SK-N-SH (cell line): ENCODE measurements at regions not wholly inside any gene's neighbourhood (a gene's known extent, or its start where the extent isn't known, plus 50 kb on each side); places are given as distances from the start of the nearest gene placed in this dataset.

Source experiments
- CTCF ChIA-PET: fragments of 300-600, 350-600 bp; formaldehyde crosslinking; extraction: SDS; loops from one replicate; lab custom pipeline; 2021; lab: Yijun Ruan, JAX
- POLR2A ChIA-PET: fragments of 350-600 bp; sonication (Branson Sonifier 250); formaldehyde crosslinking; extraction: SDS; loops from one replicate; lab custom pipeline; 2020; ENCODE audit warnings: antibody characterized with exemption, inconsistent platforms; lab: Yijun Ruan, JAX
- DNase-seq: peaks from one replicate; pipeline ENCODE4 v3.0.0; 2012
- H2AFZ ChIP-seq: fragments of 200-600 bp; sonication (generic); 2 replicates; pipeline ENCODE4 v1.8.1; 2016; ENCODE audit warnings: antibody characterized with exemption, mild to moderate bottlenecking, low read depth
- H3F3A ChIP-seq: fragments of 200-600 bp; sonication (generic); replicated peaks from 2 replicates; pipeline ENCODE3; 2016; ENCODE audit warnings: antibody characterized with exemption, mild to moderate bottlenecking; ENCODE audit not compliant: insufficient read depth
- H3K27ac ChIP-seq, 2 experiments: fragments of 200-500 bp in 1 of 2; fragments of 200-600 bp in 1 of 2; sonication (Bioruptor generic) in 1 of 2; sonication (generic), shearing (Covaris generic) in 1 of 2; 2 replicates each; pipeline versions ENCODE4 v1.5.1 to v1.6.1; 2014 to 2016; ENCODE audit warnings: low read depth in 2 of 2, inconsistent platforms in 1 of 2, low read length in 1 of 2, mild to moderate bottlenecking in 1 of 2, mixed read lengths in 1 of 2
- H3K27me3 ChIP-seq: fragments of 200-600 bp; sonication (generic), shearing (Covaris generic); 2 replicates; pipeline ENCODE4 v1.6.1; 2016; ENCODE audit warnings: mixed run types; ENCODE audit not compliant: insufficient read depth
- H3K36me3 ChIP-seq, 2 experiments: fragments of 200-500 bp in 1 of 2; fragments of 200-600 bp in 1 of 2; sonication (Bioruptor generic) in 1 of 2; sonication (generic) in 1 of 2; replicated peaks in 1 of 2; 2 replicates each; pipeline versions ENCODE3 to v1.5.1; 2014 to 2016; ENCODE audit warnings: low read length in 1 of 2, mild to moderate bottlenecking in 1 of 2; ENCODE audit not compliant: insufficient read depth in 2 of 2, control insufficient read depth in 1 of 2
- H3K4me1 ChIP-seq, 2 experiments: fragments of 200-500 bp in 1 of 2; fragments of 200-600 bp in 1 of 2; sonication (Bioruptor generic) in 1 of 2; sonication (generic), shearing (Covaris generic) in 1 of 2; 2 replicates each; pipeline versions ENCODE4 v1.5.1 to v1.6.1; 2014 to 2016; ENCODE audit warnings: low read depth in 1 of 2, low read length in 1 of 2, mixed run types in 1 of 2; ENCODE audit not compliant: insufficient read depth in 2 of 2, control insufficient read depth in 1 of 2
- H3K4me2 ChIP-seq: fragments of 200-600 bp; sonication (generic), shearing (Covaris generic); 2 replicates; pipeline ENCODE4 v1.6.1; 2017; ENCODE audit warnings: mixed run types
- H3K4me3 ChIP-seq, 2 experiments: fragments of 200-500 bp in 1 of 2; fragments of 200-600 bp in 1 of 2; sonication (Bioruptor generic) in 1 of 2; sonication (generic), shearing (Covaris generic) in 1 of 2; 2 replicates each; pipeline versions ENCODE4 v1.5.1 to v1.8.1; 2014 to 2016; ENCODE audit warnings: low read depth in 2 of 2, inconsistent platforms in 1 of 2, low read length in 1 of 2, mild to moderate bottlenecking in 1 of 2, mixed read lengths in 1 of 2, moderate library complexity in 1 of 2
- H3K79me2 ChIP-seq: fragments of 200-600 bp; sonication (generic); 2 replicates; pipeline ENCODE4 v1.8.1; 2017; ENCODE audit warnings: mild to moderate bottlenecking; ENCODE audit not compliant: insufficient read depth
- H3K9ac ChIP-seq: fragments of 200-600 bp; sonication (generic); 2 replicates; pipeline ENCODE4 v1.6.1; 2017; ENCODE audit warnings: mixed run types
- H3K9me2 ChIP-seq: fragments of 200-600 bp; sonication (generic); 2 replicates; pipeline ENCODE4 v1.6.1; 2017; ENCODE audit warnings: mixed run types
- H3K9me3 ChIP-seq: fragments of 200-600 bp; sonication (generic); 2 replicates; pipeline ENCODE4 v1.6.1; 2017; ENCODE audit warnings: mixed run types, mild to moderate bottlenecking, moderate library complexity
- H4K20me1 ChIP-seq: fragments of 200-600 bp; sonication (generic); 2 replicates; pipeline ENCODE4 v1.6.1; 2017; ENCODE audit warnings: mild to moderate bottlenecking, mixed run types; ENCODE audit not compliant: insufficient read depth
- CHD2 ChIP-seq: fragments of 150-350 bp; IDR thresholded peaks from 2 replicates; pipeline ENCODE4 v1.6.1; 2018; ENCODE audit warnings: low read length; ENCODE audit not compliant: partially characterized antibody
- ELF1 ChIP-seq: IDR thresholded peaks from 2 replicates; pipeline ENCODE4 v1.4.0; 2012
- EP300 ChIP-seq, 2 experiments: IDR thresholded peaks; 2 replicates each; pipeline versions ENCODE4 v1.4.0 to v1.6.1; 2012; ENCODE audit warnings: borderline replicate concordance in 1 of 2, low read depth in 1 of 2, low read length in 1 of 2
- EZH2phosphoT487 ChIP-seq: fragments of 200-600 bp; sonication (generic); IDR thresholded peaks from 2 replicates; pipeline ENCODE4 v1.6.1; 2017; ENCODE audit warnings: low read depth, mixed run types, mild to moderate bottlenecking, antibody characterized with exemption, moderate library complexity, borderline replicate concordance
- GABPA ChIP-seq: IDR thresholded peaks from 2 replicates; pipeline ENCODE4 v1.4.0; 2012; ENCODE audit warnings: low read depth, mild to moderate bottlenecking
- JUND ChIP-seq: IDR thresholded peaks from 2 replicates; pipeline ENCODE4 v1.4.0; 2012
- MXI1 ChIP-seq: IDR thresholded peaks from 2 replicates; pipeline ENCODE4 v1.6.1; 2012; ENCODE audit warnings: mild to moderate bottlenecking, low read depth, low read length, improper control_type of control experiment
- NRF1 ChIP-seq: IDR thresholded peaks from 2 replicates; pipeline ENCODE4 v1.6.1; 2012; ENCODE audit warnings: low read depth, mild to moderate bottlenecking, low read length
- POLR2AphosphoS5 ChIP-seq: IDR thresholded peaks from 2 replicates; pipeline ENCODE4 v1.6.1; 2012; ENCODE audit warnings: low read depth, low read length
- RAD21 ChIP-seq: IDR thresholded peaks from 2 replicates; pipeline ENCODE4 v1.6.1; 2012; ENCODE audit warnings: mild to moderate bottlenecking, low read length
- RFX5 ChIP-seq: IDR thresholded peaks from 2 replicates; pipeline ENCODE4 v1.6.1; 2012; ENCODE audit warnings: mild to moderate bottlenecking, improper control_type of control experiment, low read length
- SMC3 ChIP-seq: IDR thresholded peaks from 2 replicates; pipeline ENCODE4 v1.6.1; 2012; ENCODE audit warnings: low read depth, low read length, improper control_type of control experiment
- TCF12 ChIP-seq: IDR thresholded peaks from 2 replicates; pipeline ENCODE4 v1.4.0; 2012
- YY1 ChIP-seq: IDR thresholded peaks from 2 replicates; pipeline ENCODE4 v1.4.0; 2012; ENCODE audit warnings: low read depth, mild to moderate bottlenecking
- WGBS: methylation state at CpG from one replicate; pipeline ENCODE4 v1.1.6; 2017; ENCODE audit warnings: low lambda C conversion rate; 5-methylcytosine and 5-hydroxymethylcytosine counted together
- TF ChIP-seq, protein P1 (sequence below): fragments of 150-350 bp; IDR thresholded peaks from 2 replicates; pipeline ENCODE4 v1.6.1; 2017; ENCODE audit warnings: antibody characterized with exemption, low read length, low read depth, borderline replicate concordance
- TF ChIP-seq, protein P2 (sequence below): IDR thresholded peaks from 2 replicates; pipeline ENCODE4 v1.4.0; 2012; ENCODE audit warnings: low read depth, borderline replicate concordance
- TF ChIP-seq, protein P3 (sequence below): IDR thresholded peaks from 2 replicates; pipeline ENCODE4 v1.4.0; 2012; ENCODE audit warnings: low read depth

DNA sequence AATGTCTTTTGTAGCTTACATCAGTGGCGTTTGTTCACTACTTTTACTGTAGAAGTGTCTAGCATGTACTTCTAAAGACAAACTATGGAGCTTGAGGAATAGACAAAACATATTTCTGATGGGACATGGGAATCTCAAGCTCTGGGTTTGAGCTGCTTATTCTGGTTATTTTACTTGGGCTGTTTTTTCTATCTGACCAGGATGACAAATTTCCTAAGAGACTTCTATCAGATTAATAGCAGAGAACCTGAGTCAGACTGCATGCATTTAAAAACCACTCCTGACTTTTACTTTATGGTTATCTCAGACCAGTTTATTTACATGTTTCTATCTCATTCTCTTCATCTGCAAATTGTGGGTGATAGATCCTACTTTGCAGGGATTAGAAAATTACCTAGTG, 1282.3 kb upstream of the GJE1 start (continued):
- TF ChIP-seq, protein P1, sequence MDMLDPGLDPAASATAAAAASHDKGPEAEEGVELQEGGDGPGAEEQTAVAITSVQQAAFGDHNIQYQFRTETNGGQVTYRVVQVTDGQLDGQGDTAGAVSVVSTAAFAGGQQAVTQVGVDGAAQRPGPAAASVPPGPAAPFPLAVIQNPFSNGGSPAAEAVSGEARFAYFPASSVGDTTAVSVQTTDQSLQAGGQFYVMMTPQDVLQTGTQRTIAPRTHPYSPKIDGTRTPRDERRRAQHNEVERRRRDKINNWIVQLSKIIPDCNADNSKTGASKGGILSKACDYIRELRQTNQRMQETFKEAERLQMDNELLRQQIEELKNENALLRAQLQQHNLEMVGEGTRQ, result no peak
- TF ChIP-seq SMC3, result no peak
- no peak for TF ChIP-seq MXI1
- TF ChIP-seq, protein P2, sequence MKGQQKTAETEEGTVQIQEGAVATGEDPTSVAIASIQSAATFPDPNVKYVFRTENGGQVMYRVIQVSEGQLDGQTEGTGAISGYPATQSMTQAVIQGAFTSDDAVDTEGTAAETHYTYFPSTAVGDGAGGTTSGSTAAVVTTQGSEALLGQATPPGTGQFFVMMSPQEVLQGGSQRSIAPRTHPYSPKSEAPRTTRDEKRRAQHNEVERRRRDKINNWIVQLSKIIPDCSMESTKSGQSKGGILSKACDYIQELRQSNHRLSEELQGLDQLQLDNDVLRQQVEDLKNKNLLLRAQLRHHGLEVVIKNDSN, result no peak
- peak; percentile 62; the same call in 1 of the 2 replicates for TF ChIP-seq JUND
- no peak for TF ChIP-seq NRF1
- TF ChIP-seq TCF12, result peak; percentile 61
- TF ChIP-seq CHD2, result no peak
- no peak for TF ChIP-seq YY1
- TF ChIP-seq POLR2AphosphoS5, result no peak
- no peak for TF ChIP-seq EZH2phosphoT487
- no peak for TF ChIP-seq RFX5
- TF ChIP-seq EP300 (IDR thresholded peaks at IDR 0.05; ENCODE audit: borderline replicate concordance in 1 of 2, low read depth in 1 of 2, low read length in 1 of 2), result peak in 1 of 2 experiments; percentile 72; a peak in 2 of 4 replicates
- TF ChIP-seq, all 33 proteins: peak for 7

DNA sequence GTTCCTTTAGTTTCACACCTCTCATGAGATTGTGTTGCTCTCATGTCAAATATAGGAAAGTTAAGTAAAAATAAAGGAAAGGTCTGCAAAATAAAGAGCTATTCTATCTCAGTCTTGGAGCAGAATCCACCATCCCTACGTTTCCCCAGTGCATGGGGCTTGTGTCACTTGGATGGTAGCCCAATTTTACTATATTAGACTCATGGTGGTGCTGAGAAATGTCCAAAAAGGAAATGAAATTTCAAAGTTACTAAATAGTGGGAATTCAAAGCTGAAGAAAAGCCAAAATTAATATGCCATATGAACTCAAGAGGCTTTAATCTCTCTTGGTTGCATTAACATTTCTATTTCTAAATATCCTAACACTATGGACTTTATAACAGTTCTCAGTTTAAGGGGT, 1283.3 kb upstream of the GJE1 start:
- H3K9ac ChIP-seq, result no peak overlapping the region; the same call in 1 of the 2 replicates
- H2AFZ ChIP-seq, result no peak overlapping the region; the same call in 1 of the 2 replicates
- POLR2A ChIA-PET, result no interaction called here
- no peak for DNase-seq
- no peaks in the 10 kb centered on the region for H3K9me3 ChIP-seq
- H3K4me2 ChIP-seq, result 0 out of 2 replicates have a peak overlapping the region, but pooled peaks have one; percentile 33
- H3K27ac ChIP-seq, result peak overlapping the region; percentile 11 to 90; a peak in 3 of 4 replicates
- no peaks in the 10 kb centered on the region for H4K20me1 ChIP-seq
- H3K36me3 ChIP-seq, result peaks cover 0 to 19% of the 10 kb centered on the region in 2 experiments
- no peak overlapping the region for H3K4me3 ChIP-seq
- peaks cover 21% of the 10 kb centered on the region for H3K79me2 ChIP-seq
- H3F3A ChIP-seq, result peaks cover 60% of the 10 kb centered on the region
- CTCF ChIA-PET, result no interaction called here
- 25% methylated on average over 1 of the region's 1 CpG for whole genome bisulfite sequencing
- no peak for TF ChIP-seq ELF1
- no peak for TF ChIP-seq GABPA
- no peak for TF ChIP-seq RAD21
- TF ChIP-seq, protein P3, sequence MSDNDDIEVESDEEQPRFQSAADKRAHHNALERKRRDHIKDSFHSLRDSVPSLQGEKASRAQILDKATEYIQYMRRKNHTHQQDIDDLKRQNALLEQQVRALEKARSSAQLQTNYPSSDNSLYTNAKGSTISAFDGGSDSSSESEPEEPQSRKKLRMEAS, result no peak
- no peaks in the 10 kb centered on the region for H3K9me2 ChIP-seq
- H3K27me3 ChIP-seq, result no peaks in the 10 kb centered on the region
- H3K4me1 ChIP-seq, result peaks cover 0 to 21% of the 10 kb centered on the region in 2 experiments; a peak in 3 of 4 replicates
